NCI-H2196 treated with DMSO at 0.1 percent for 48 hours (cell line): ENCODE measurements at regions not wholly inside any gene's neighbourhood (a gene's known extent, or its start where the extent isn't known, plus 50 kb on each side); places are given as distances from the start of the nearest gene placed in this dataset.

Experiments used
- DNase-seq: peaks from one replicate; lab custom pipeline; 2025; ENCODE audit not compliant: unreplicated experiment; lab: John Stamatoyannopoulos, UW

- DNase-seq: no peak
Measured at GRCh38 chr1:222046684-222047263, 304.9 kb upstream of the DUSP10 start.

GRCh38 chr1:222045786-222046185, 303.9 kb upstream of the DUSP10 start:
- DNase-seq: no peak

GRCh38 chr1:222045236-222045635, 303.3 kb upstream of the DUSP10 start:
- no peak for DNase-seq

GRCh38 chr1:222043444-222044292, 301.8 kb upstream of the DUSP10 start:
- DNase-seq: no peak

- no peak for DNase-seq
Measured at GRCh38 chr1:222042120-222042519, 300.2 kb upstream of the DUSP10 start.

- no peak for DNase-seq
Measured at GRCh38 chr1:222040955-222041354, 299.1 kb upstream of the DUSP10 start.

- DNase-seq: no peak
Measured at GRCh38 chr1:222040121-222040805, 298.4 kb upstream of the DUSP10 start.

- DNase-seq: no peak
Measured at GRCh38 chr1:222038971-222039370, 297.1 kb upstream of the DUSP10 start.

GRCh38 chr1:222037720-222038119, 295.8 kb upstream of the DUSP10 start:
- no peak for DNase-seq

GRCh38 chr1:222034790-222035189, 292.9 kb upstream of the DUSP10 start:
- DNase-seq: no peak

GRCh38 chr1:222033450-222033849, 291.6 kb upstream of the DUSP10 start:
- no peak for DNase-seq

GRCh38 chr1:222031318-222031717, 289.4 kb upstream of the DUSP10 start:
- no peak for DNase-seq

GRCh38 chr1:222028676-222029075, 286.8 kb upstream of the DUSP10 start:
- no peak for DNase-seq

- DNase-seq: no peak
Measured at GRCh38 chr1:222028116-222028515, 286.2 kb upstream of the DUSP10 start.

GRCh38 chr1:222026280-222026679, 284.4 kb upstream of the DUSP10 start:
- no peak for DNase-seq

- DNase-seq: no peak
Measured at GRCh38 chr1:222023025-222023424, 281.1 kb upstream of the DUSP10 start.

GRCh38 chr1:222021129-222021528, 279.2 kb upstream of the DUSP10 start:
- no peak for DNase-seq

- no peak for DNase-seq
Measured at GRCh38 chr1:222020553-222020952, 278.7 kb upstream of the DUSP10 start.

- no peak for DNase-seq
Measured at GRCh38 chr1:222019029-222019428, 277.1 kb upstream of the DUSP10 start.

- no peak for DNase-seq
Measured at GRCh38 chr1:222018041-222018440, 276.2 kb upstream of the DUSP10 start.

GRCh38 chr1:222015686-222016085, 273.8 kb upstream of the DUSP10 start:
- no peak for DNase-seq

GRCh38 chr1:222014001-222014400, 272.1 kb upstream of the DUSP10 start:
- no peak for DNase-seq
